ENCODE measurements at regions not wholly inside any gene's neighbourhood (a gene's known extent, or its start where the extent isn't known, plus 50 kb on each side); places are given as distances from the start of the nearest gene placed in this dataset.

- ChIA-PET CTCF (no interaction called here), POLR2A (no interaction called here)
- Histone ChIP-seq H3K4me3 (ENCODE audit: low read depth, low read length) (no peak overlapping the region), H3K36me3 (ENCODE audit: control insufficient read depth, insufficient read depth, low read length) (no peaks in the 10 kb centered on the region), H3K27me3 (ENCODE audit: control insufficient read depth, insufficient read depth, low read length) (no peaks in the 10 kb centered on the region)
- no peak for DNase-seq (ENCODE audit: low read depth)
- no peak for TF ChIP-seq CTCF (IDR thresholded peaks at IDR 0.05; ENCODE audit: insufficient read depth, low read depth, low read length)
Measured at GRCh38 chr7:125804273-125804672, 874.6 kb upstream of the POT1 start.

- no peak overlapping the region for H3K4me3 ChIP-seq (ENCODE audit: low read depth, low read length)
- DNase-seq (ENCODE audit: low read depth) = no peak
- CTCF ChIA-PET = no interaction called here
- no peaks in the 10 kb centered on the region for H3K27me3 ChIP-seq (ENCODE audit: control insufficient read depth, insufficient read depth, low read length)
- POLR2A ChIA-PET = no interaction called here
- H3K36me3 ChIP-seq (ENCODE audit: control insufficient read depth, insufficient read depth, low read length) = no peaks in the 10 kb centered on the region
- no peak for TF ChIP-seq CTCF (IDR thresholded peaks at IDR 0.05; ENCODE audit: insufficient read depth, low read depth, low read length)
Measured at GRCh38 chr7:125780153-125780552, 850.5 kb upstream of the POT1 start.

- DNase-seq (ENCODE audit: low read depth) = no peak
- no peak overlapping the region for H3K4me3 ChIP-seq (ENCODE audit: low read depth, low read length)
- CTCF ChIA-PET = no interaction called here
- TF ChIP-seq CTCF (IDR thresholded peaks at IDR 0.05; ENCODE audit: insufficient read depth, low read depth, low read length) = no peak
- POLR2A ChIA-PET = no interaction called here
- H3K27me3 ChIP-seq (ENCODE audit: control insufficient read depth, insufficient read depth, low read length) = no peaks in the 10 kb centered on the region
- no peaks in the 10 kb centered on the region for H3K36me3 ChIP-seq (ENCODE audit: control insufficient read depth, insufficient read depth, low read length)
Measured at GRCh38 chr7:125775317-125775716, 845.7 kb upstream of the POT1 start.

DNA sequence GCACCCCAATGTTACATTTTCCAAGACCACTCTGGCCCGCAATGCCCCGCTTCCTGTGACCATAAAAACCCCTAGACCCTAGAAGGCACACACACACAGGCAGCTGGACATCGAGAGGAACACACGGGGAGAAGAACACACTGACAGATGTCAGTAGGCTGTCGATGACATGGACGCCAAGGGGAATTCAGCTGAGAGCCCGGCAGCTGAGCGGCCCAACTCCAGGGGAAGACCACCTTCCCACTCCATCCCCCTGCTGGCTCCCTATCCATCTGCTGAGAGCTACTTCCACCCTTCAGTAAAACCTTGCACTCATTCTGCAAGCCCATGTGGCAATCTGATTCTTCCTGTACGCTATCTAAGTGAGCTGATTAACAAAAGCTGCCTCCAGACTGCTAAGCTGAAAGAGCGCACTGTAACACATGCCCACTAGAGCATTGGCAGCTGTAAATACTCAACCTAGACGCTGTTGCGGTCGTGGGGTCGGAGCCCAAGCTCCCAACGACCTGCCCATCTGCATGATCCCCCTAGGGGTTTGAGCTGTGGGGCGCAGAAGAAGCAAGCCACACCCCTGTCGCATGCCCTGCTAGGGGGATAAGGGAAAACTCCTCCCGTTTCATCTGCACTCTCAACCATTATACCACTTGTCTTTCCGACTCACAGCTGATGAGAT lies 843.6 kb upstream of the POT1 start:
- H3K36me3 ChIP-seq (ENCODE audit: control insufficient read depth, insufficient read depth, low read length) = no peaks in the 10 kb centered on the region
- no peaks in the 10 kb centered on the region for H3K27me3 ChIP-seq (ENCODE audit: control insufficient read depth, insufficient read depth, low read length)
- no peak overlapping the region for H3K4me3 ChIP-seq (ENCODE audit: low read depth, low read length)
- ChIA-PET CTCF (no interaction called here), POLR2A (no interaction called here)
- no peak for DNase-seq (ENCODE audit: low read depth)
- no peak for TF ChIP-seq CTCF (IDR thresholded peaks at IDR 0.05; ENCODE audit: insufficient read depth, low read depth, low read length)

GRCh38 chr7:125747966-125748365 lies 818.3 kb upstream of the POT1 start:
- Histone ChIP-seq H3K27me3 (ENCODE audit: control insufficient read depth, insufficient read depth, low read length) (no peaks in the 10 kb centered on the region), H3K4me3 (ENCODE audit: low read depth, low read length) (no peak overlapping the region), H3K36me3 (ENCODE audit: control insufficient read depth, insufficient read depth, low read length) (no peaks in the 10 kb centered on the region)
- ChIA-PET POLR2A (no interaction called here), CTCF (no interaction called here)
- no peak for TF ChIP-seq CTCF (IDR thresholded peaks at IDR 0.05; ENCODE audit: insufficient read depth, low read depth, low read length)
- DNase-seq (ENCODE audit: low read depth) = no peak
